ENCODE measurements at regions not wholly inside any gene's neighbourhood (a gene's known extent, or its start where the extent isn't known, plus 50 kb on each side); places are given as distances from the start of the nearest gene placed in this dataset.

DNA sequence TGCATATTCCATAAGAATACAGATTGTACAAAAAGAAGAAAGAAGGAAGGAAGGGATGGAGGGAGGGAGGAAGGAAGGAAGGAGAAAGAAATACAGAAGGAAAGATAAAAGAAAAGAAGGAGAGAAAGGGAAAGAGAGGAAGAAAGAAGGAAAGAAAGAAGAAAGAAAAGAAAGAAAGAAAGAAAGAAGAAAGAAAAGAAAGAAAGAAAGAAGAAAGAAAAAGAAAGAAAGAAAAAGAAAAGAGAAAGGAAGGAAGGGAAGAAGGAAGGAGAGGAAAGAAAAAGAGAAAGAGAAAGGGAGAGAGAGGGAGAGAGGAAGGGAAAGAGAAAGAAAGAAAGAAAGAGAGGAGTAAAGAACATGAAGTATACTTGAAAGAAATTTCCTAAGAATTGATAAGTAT lies 577.9 kb upstream of the ALCAM start:
- intact Hi-C loops (cut with micrococcal nuclease; ENCODE audit: unreplicated experiment) = no loop called here
- no peak overlapping the region for H3K4me3 Mint-ChIP-seq (ENCODE audit: unreplicated experiment)
- ChIA-PET POLR2A (no interaction called here), CTCF (no interaction called here)
- TF ChIP-seq CTCF (IDR thresholded peaks at IDR 0.05; ENCODE audit: insufficient read depth in 1 of 2, low read depth in 1 of 2, low read length in 1 of 2, severe bottlenecking in 1 of 2, unreplicated experiment in 1 of 2) = no peak
- H3K36me3 Mint-ChIP-seq (ENCODE audit: insufficient read depth, unreplicated experiment) = no peaks in the 10 kb centered on the region
- DNase-seq = no peak
- H3K27ac Mint-ChIP-seq (ENCODE audit: unreplicated experiment) = no peak overlapping the region
- H3K27me3 Mint-ChIP-seq (ENCODE audit: insufficient read depth, unreplicated experiment) = no peaks in the 10 kb centered on the region
- no TSS peak for BruUV-seq (replicated peaks)
- H3K4me1 ChIP-seq = no peaks in the 10 kb centered on the region
- H3K36me3 ChIP-seq (ENCODE audit: control insufficient read depth, insufficient read depth, low read length) = no peaks in the 10 kb centered on the region
- no peaks in the 10 kb centered on the region for H3K9me3 Mint-ChIP-seq (ENCODE audit: unreplicated experiment)
- no peaks in the 10 kb centered on the region for H3K27me3 ChIP-seq (replicated peaks; ENCODE audit: control insufficient read depth, insufficient read depth, low read length)
- no peaks in the 10 kb centered on the region for H3K4me1 Mint-ChIP-seq (ENCODE audit: low read depth, unreplicated experiment)
- H3K4me3 ChIP-seq (ENCODE audit: low read depth, low read length) = no peak overlapping the region
- H3K9me3 ChIP-seq = no peaks in the 10 kb centered on the region

DNA sequence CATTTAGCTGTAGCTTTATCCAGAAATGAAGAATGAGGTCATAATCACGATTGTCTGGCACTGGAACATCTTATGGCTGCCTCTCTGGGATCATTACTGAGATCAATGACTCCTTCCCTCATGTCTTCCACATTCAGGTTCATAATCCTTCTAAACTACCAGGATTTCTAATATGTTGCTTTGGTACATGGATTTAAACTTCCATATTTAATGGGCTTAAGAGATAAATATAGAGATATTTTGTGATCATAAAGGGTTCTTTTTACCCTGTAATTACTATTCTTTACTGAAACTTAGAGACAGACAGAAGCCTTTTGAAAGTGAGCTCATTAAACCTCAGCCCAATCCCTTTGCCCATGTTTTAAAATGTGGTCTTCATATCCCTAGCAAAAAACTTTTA lies 575.4 kb upstream of the ALCAM start:
- no peak overlapping the region for H3K27ac Mint-ChIP-seq (ENCODE audit: unreplicated experiment)
- no peak overlapping the region for H3K4me3 Mint-ChIP-seq (ENCODE audit: unreplicated experiment)
- H3K4me1 Mint-ChIP-seq (ENCODE audit: low read depth, unreplicated experiment) = no peaks in the 10 kb centered on the region
- Histone ChIP-seq H3K9me3 (no peaks in the 10 kb centered on the region), H3K27me3 (replicated peaks; ENCODE audit: control insufficient read depth, insufficient read depth, low read length) (no peaks in the 10 kb centered on the region), H3K36me3 (ENCODE audit: control insufficient read depth, insufficient read depth, low read length) (no peaks in the 10 kb centered on the region), H3K4me1 (no peaks in the 10 kb centered on the region), H3K4me3 (ENCODE audit: low read depth, low read length) (no peak overlapping the region)
- H3K9me3 Mint-ChIP-seq (ENCODE audit: unreplicated experiment) = no peaks in the 10 kb centered on the region
- no peaks in the 10 kb centered on the region for H3K36me3 Mint-ChIP-seq (ENCODE audit: insufficient read depth, unreplicated experiment)
- POLR2A ChIA-PET = no interaction called here
- CTCF ChIA-PET = no interaction called here
- intact Hi-C loops (cut with micrococcal nuclease; ENCODE audit: unreplicated experiment) = no loop called here
- TF ChIP-seq CTCF (IDR thresholded peaks at IDR 0.05; ENCODE audit: insufficient read depth in 1 of 2, low read depth in 1 of 2, low read length in 1 of 2, severe bottlenecking in 1 of 2, unreplicated experiment in 1 of 2) = no peak
- DNase-seq = no peak
- no TSS peak for BruUV-seq (replicated peaks)
- no peaks in the 10 kb centered on the region for H3K27me3 Mint-ChIP-seq (ENCODE audit: insufficient read depth, unreplicated experiment)

DNA sequence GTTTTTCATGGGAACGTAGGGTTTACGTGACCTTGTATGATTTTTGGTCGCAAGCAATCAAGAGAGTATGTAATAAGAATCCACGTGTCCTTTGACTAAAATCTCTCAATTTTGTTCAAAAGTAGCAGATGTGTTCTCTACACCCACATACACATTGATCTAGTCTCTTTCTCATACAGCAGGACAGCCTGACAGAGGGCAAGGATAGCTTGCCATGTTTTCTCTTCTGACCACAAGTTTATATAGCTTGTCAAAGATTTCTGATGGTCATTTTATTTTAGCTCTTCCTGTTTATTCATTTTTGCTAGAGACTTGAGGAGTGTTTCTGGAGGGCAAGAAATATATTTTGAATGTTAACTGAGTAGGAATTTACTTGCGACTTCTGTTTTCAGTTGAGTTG lies 570.2 kb upstream of the ALCAM start:
- Histone ChIP-seq H3K4me1 (no peaks in the 10 kb centered on the region), H3K4me3 (ENCODE audit: low read depth, low read length) (no peak overlapping the region), H3K9me3 (no peaks in the 10 kb centered on the region), H3K27me3 (replicated peaks; ENCODE audit: control insufficient read depth, insufficient read depth, low read length) (no peaks in the 10 kb centered on the region), H3K36me3 (ENCODE audit: control insufficient read depth, insufficient read depth, low read length) (no peaks in the 10 kb centered on the region)
- H3K4me1 Mint-ChIP-seq (ENCODE audit: low read depth, unreplicated experiment) = no peaks in the 10 kb centered on the region
- no peak overlapping the region for H3K27ac Mint-ChIP-seq (ENCODE audit: unreplicated experiment)
- no TSS peak for BruUV-seq (replicated peaks)
- peaks cover 2% of the 10 kb centered on the region for H3K27me3 Mint-ChIP-seq (ENCODE audit: insufficient read depth, unreplicated experiment)
- POLR2A ChIA-PET = no interaction called here
- no peaks in the 10 kb centered on the region for H3K36me3 Mint-ChIP-seq (ENCODE audit: insufficient read depth, unreplicated experiment)
- CTCF ChIA-PET = no interaction called here
- no peaks in the 10 kb centered on the region for H3K9me3 Mint-ChIP-seq (ENCODE audit: unreplicated experiment)
- DNase-seq = no peak
- intact Hi-C loops (cut with micrococcal nuclease; ENCODE audit: unreplicated experiment) = no loop called here
- no peak overlapping the region for H3K4me3 Mint-ChIP-seq (ENCODE audit: unreplicated experiment)
- no peak for TF ChIP-seq CTCF (IDR thresholded peaks at IDR 0.05; ENCODE audit: insufficient read depth in 1 of 2, low read depth in 1 of 2, low read length in 1 of 2, severe bottlenecking in 1 of 2, unreplicated experiment in 1 of 2)

Measured in Caco-2 (cell line).